ENCODE measurements at regions not wholly inside any gene's neighbourhood (a gene's known extent, or its start where the extent isn't known, plus 50 kb on each side); places are given as distances from the start of the nearest gene placed in this dataset.

DNA sequence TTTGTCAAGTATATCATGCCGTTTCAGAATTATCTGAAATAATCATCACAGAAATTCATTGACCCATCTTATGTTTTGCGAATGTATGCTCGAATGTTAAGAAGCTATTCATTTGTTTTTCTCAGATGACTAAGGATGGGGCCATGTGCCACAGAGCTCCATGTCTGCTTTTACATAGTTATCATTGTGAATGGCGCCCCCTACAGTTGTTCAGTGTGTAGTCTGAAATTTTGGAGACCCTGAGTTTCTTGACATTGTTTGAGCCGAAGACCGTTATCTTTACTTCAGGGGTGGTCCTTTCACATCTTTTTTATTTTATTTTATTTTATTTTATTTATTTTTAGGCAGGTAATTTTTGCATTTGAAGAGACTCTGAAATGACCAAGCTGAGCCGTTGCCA, 972.0 kb upstream of the RBFOX1 start:
- TF ChIP-seq, protein P1, sequence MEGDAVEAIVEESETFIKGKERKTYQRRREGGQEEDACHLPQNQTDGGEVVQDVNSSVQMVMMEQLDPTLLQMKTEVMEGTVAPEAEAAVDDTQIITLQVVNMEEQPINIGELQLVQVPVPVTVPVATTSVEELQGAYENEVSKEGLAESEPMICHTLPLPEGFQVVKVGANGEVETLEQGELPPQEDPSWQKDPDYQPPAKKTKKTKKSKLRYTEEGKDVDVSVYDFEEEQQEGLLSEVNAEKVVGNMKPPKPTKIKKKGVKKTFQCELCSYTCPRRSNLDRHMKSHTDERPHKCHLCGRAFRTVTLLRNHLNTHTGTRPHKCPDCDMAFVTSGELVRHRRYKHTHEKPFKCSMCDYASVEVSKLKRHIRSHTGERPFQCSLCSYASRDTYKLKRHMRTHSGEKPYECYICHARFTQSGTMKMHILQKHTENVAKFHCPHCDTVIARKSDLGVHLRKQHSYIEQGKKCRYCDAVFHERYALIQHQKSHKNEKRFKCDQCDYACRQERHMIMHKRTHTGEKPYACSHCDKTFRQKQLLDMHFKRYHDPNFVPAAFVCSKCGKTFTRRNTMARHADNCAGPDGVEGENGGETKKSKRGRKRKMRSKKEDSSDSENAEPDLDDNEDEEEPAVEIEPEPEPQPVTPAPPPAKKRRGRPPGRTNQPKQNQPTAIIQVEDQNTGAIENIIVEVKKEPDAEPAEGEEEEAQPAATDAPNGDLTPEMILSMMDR (IDR thresholded peaks at IDR 0.05; ENCODE audit: low read depth, low read length): no peak
- DNase-seq (ENCODE audit: extremely low read depth, low read depth): no peak

DNA sequence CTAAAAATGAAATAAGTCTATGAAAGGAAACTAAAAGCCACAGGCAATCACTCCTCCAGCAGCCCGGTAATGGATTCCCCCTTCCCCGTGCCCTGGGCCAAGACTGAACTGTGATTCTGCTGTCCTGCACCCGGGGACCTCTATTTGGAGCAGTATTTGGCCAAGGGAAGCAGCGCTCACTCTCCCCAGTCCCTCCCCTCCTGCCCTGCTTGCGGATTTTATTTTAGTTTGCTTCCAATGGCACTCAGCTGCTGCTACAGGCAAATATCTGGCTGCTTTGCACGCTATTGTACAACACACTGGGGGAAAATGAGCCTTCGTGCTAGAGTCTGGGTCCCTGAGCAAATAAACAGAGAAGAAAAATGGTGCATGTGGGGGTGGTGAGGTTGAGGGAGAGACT, 975.7 kb upstream of the RBFOX1 start:
- TF ChIP-seq, protein P1 (IDR thresholded peaks at IDR 0.05; ENCODE audit: low read depth, low read length): no peak
- no peak for DNase-seq (ENCODE audit: extremely low read depth, low read depth)

DNA sequence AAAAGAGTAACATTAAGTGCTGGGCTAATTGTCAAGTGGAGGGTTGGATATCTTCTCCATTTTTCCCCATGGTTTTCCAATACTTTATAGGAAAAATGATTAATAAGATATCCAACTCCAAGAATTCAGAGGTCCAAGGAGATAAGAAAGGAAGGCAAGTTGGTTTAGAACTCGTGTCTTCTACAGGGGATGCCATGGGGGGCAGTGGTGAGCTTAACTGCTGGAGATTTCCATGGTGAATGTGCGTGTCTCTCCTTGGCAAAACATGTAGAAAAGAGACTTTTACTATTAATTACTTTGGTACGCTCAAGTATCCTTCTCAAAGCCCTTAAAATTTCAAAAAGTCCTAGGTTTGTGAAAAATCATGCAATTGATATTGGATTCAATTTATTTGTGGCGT, 982.9 kb upstream of the RBFOX1 start:
- DNase-seq (ENCODE audit: extremely low read depth, low read depth): no peak
- TF ChIP-seq, protein P1 (IDR thresholded peaks at IDR 0.05; ENCODE audit: low read depth, low read length): no peak

DNA sequence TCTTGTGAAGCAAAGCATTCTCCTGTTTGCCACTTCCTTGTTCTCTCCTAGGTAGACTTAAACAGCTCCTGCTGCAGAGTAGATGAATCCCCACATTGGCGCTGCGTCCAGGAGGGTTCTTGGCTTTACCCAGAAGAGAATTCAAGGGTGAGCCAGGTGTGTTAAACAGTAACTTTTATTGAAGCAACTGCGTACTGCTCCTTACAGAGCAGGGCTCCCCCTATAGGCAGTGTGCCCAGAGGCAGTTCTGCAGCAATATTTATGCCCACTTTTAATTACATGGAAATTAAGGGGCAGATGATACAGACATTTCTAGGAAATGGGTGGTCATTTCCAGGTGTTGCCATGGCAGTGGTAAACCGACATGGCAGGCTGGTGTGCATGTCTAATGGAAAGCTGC, 987.6 kb upstream of the RBFOX1 start:
- TF ChIP-seq, protein P1 (IDR thresholded peaks at IDR 0.05; ENCODE audit: low read depth, low read length): no peak
- no peak for DNase-seq (ENCODE audit: extremely low read depth, low read depth)

DNA sequence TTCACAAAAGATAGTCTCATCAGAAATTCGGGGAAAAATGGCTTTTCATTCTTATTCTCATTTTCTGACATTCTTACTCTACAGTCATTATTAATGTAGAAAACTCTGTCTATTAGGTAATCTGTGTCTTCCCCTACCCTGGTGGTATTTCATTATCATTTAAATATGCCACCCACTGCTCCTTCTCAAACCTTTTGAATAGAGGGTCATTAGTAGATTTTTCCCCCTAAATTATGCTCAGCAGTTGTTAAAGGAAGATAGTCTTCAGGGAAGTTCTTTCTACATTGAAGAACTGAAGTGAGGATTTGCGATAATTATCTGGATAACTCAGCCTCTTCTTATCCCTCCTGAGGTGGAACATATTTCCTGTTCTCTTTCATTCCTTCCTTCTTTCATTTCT, 989.5 kb upstream of the RBFOX1 start:
- TF ChIP-seq, protein P1 (IDR thresholded peaks at IDR 0.05; ENCODE audit: low read depth, low read length): no peak
- no peak for DNase-seq (ENCODE audit: extremely low read depth, low read depth)

DNA sequence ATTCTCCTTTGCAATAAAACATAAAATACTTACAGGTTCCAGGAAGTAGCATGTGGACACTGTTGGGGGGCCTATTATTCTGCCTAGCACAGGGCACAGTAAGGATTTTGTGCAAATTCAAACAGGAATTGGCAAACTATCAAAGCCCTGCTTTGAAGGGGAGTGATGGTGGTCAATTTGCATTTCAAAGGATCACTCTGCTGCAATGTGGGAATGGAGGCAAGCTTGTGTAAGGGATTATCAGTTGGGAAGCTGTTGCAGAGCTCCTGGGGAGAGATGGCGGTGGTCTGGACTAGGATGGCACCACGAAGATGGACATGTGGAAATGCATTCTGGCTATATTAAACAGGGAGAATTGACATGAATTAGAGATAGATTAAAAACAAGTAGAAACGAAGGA, 990.7 kb upstream of the RBFOX1 start:
- DNase-seq (ENCODE audit: extremely low read depth, low read depth): no peak
- TF ChIP-seq, protein P1 (IDR thresholded peaks at IDR 0.05; ENCODE audit: low read depth, low read length): no peak

DNA sequence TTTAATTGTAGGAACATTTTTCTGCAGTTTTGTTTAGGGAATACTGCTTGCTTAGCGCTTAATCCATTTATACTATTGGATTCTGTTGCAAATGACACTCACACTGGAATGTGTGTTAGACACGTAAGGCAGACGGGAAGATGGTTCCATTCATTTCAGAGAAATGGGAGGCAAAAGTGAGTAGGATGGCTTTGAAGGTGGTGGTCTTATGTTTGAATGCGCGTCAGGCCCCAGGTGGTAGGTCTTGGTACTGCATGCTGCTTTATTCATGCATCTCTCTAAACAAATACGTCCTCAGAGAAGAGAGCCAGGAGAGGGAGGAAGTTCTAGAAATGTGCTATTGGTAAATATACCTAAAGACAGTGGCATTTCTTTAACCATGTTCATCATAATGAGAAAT, 997.6 kb upstream of the RBFOX1 start:
- no peak for DNase-seq (ENCODE audit: extremely low read depth, low read depth)
- TF ChIP-seq, protein P1 (IDR thresholded peaks at IDR 0.05; ENCODE audit: low read depth, low read length): peak; percentile 11
